ENCODE measurements at regions not wholly inside any gene's neighbourhood (a gene's known extent, or its start where the extent isn't known, plus 50 kb on each side); places are given as distances from the start of the nearest gene placed in this dataset.

DNA sequence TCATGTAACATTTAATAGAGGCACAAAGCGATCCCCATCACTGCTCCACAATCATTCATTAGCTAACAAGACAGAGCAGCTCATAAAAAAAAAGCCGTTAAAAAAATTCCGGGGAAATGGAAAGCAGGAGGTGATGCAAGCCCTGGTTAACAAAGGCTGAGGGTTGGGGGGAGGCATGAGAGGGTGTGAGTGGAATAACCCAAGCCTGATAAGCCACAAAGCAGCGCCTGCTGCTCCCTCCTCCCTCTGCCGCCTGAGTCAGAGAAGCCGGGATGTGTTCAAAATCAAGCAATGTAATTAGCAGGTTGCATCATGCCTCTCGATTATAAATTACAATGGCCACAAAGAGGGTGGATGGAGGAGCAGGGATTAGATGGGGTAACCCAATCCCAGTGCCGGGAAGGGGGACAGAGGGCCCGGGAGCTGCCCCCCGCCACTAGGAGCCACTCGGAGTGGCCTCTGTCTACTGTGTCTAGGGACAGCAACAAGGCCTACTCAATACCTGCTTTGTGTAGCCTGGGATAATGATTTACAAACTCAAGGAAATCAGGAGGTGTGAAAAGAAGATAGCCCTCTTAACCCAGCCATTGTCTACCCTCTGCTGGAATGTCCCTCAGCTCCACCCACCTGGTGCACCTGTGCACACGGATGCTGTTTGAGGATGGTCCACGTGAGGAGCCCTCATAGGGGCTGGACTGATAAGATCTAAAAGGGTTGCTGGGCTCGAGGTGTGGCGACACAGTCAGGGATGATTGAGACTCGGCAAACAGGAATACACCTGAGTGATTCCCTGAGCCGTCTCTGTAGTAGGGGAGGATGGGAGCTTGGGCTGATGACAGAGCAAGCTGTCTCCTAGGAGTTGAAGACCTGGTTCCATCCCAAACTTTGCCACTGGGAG, 156.9 kb downstream of the VEGFA start (continued):
- TF ChIP-seq, protein P1, sequence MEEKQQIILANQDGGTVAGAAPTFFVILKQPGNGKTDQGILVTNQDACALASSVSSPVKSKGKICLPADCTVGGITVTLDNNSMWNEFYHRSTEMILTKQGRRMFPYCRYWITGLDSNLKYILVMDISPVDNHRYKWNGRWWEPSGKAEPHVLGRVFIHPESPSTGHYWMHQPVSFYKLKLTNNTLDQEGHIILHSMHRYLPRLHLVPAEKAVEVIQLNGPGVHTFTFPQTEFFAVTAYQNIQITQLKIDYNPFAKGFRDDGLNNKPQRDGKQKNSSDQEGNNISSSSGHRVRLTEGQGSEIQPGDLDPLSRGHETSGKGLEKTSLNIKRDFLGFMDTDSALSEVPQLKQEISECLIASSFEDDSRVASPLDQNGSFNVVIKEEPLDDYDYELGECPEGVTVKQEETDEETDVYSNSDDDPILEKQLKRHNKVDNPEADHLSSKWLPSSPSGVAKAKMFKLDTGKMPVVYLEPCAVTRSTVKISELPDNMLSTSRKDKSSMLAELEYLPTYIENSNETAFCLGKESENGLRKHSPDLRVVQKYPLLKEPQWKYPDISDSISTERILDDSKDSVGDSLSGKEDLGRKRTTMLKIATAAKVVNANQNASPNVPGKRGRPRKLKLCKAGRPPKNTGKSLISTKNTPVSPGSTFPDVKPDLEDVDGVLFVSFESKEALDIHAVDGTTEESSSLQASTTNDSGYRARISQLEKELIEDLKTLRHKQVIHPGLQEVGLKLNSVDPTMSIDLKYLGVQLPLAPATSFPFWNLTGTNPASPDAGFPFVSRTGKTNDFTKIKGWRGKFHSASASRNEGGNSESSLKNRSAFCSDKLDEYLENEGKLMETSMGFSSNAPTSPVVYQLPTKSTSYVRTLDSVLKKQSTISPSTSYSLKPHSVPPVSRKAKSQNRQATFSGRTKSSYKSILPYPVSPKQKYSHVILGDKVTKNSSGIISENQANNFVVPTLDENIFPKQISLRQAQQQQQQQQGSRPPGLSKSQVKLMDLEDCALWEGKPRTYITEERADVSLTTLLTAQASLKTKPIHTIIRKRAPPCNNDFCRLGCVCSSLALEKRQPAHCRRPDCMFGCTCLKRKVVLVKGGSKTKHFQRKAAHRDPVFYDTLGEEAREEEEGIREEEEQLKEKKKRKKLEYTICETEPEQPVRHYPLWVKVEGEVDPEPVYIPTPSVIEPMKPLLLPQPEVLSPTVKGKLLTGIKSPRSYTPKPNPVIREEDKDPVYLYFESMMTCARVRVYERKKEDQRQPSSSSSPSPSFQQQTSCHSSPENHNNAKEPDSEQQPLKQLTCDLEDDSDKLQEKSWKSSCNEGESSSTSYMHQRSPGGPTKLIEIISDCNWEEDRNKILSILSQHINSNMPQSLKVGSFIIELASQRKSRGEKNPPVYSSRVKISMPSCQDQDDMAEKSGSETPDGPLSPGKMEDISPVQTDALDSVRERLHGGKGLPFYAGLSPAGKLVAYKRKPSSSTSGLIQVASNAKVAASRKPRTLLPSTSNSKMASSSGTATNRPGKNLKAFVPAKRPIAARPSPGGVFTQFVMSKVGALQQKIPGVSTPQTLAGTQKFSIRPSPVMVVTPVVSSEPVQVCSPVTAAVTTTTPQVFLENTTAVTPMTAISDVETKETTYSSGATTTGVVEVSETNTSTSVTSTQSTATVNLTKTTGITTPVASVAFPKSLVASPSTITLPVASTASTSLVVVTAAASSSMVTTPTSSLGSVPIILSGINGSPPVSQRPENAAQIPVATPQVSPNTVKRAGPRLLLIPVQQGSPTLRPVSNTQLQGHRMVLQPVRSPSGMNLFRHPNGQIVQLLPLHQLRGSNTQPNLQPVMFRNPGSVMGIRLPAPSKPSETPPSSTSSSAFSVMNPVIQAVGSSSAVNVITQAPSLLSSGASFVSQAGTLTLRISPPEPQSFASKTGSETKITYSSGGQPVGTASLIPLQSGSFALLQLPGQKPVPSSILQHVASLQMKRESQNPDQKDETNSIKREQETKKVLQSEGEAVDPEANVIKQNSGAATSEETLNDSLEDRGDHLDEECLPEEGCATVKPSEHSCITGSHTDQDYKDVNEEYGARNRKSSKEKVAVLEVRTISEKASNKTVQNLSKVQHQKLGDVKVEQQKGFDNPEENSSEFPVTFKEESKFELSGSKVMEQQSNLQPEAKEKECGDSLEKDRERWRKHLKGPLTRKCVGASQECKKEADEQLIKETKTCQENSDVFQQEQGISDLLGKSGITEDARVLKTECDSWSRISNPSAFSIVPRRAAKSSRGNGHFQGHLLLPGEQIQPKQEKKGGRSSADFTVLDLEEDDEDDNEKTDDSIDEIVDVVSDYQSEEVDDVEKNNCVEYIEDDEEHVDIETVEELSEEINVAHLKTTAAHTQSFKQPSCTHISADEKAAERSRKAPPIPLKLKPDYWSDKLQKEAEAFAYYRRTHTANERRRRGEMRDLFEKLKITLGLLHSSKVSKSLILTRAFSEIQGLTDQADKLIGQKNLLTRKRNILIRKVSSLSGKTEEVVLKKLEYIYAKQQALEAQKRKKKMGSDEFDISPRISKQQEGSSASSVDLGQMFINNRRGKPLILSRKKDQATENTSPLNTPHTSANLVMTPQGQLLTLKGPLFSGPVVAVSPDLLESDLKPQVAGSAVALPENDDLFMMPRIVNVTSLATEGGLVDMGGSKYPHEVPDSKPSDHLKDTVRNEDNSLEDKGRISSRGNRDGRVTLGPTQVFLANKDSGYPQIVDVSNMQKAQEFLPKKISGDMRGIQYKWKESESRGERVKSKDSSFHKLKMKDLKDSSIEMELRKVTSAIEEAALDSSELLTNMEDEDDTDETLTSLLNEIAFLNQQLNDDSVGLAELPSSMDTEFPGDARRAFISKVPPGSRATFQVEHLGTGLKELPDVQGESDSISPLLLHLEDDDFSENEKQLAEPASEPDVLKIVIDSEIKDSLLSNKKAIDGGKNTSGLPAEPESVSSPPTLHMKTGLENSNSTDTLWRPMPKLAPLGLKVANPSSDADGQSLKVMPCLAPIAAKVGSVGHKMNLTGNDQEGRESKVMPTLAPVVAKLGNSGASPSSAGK (IDR thresholded peaks at IDR 0.05): peak; percentile 78
- TF ChIP-seq, protein P2, sequence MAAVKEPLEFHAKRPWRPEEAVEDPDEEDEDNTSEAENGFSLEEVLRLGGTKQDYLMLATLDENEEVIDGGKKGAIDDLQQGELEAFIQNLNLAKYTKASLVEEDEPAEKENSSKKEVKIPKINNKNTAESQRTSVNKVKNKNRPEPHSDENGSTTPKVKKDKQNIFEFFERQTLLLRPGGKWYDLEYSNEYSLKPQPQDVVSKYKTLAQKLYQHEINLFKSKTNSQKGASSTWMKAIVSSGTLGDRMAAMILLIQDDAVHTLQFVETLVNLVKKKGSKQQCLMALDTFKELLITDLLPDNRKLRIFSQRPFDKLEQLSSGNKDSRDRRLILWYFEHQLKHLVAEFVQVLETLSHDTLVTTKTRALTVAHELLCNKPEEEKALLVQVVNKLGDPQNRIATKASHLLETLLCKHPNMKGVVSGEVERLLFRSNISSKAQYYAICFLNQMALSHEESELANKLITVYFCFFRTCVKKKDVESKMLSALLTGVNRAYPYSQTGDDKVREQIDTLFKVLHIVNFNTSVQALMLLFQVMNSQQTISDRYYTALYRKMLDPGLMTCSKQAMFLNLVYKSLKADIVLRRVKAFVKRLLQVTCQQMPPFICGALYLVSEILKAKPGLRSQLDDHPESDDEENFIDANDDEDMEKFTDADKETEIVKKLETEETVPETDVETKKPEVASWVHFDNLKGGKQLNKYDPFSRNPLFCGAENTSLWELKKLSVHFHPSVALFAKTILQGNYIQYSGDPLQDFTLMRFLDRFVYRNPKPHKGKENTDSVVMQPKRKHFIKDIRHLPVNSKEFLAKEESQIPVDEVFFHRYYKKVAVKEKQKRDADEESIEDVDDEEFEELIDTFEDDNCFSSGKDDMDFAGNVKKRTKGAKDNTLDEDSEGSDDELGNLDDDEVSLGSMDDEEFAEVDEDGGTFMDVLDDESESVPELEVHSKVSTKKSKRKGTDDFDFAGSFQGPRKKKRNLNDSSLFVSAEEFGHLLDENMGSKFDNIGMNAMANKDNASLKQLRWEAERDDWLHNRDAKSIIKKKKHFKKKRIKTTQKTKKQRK (IDR thresholded peaks at IDR 0.05; ENCODE audit: borderline replicate concordance, low read depth, low read length): no peak
- no peak for TF ChIP-seq RFX7 (CRISPR knock-in tag; IDR thresholded peaks at IDR 0.05)
- TF ChIP-seq ZNF239 (CRISPR knock-in tag; IDR thresholded peaks at IDR 0.05): peak; percentile 72
- TF ChIP-seq MTA2 (IDR thresholded peaks at IDR 0.05; ENCODE audit: low read depth): peak; percentile 64
- TF ChIP-seq ZNF584 (CRISPR knock-in tag; IDR thresholded peaks at IDR 0.05; ENCODE audit: low read depth): peak; percentile 68; the same call in 1 of the 2 replicates
- peak; percentile 94 for TF ChIP-seq NBN (IDR thresholded peaks at IDR 0.05; ENCODE audit: low read depth)
- peak; percentile 93 to 96 for TF ChIP-seq TRIM24 (IDR thresholded peaks at IDR 0.05)
- peak; percentile 42; the same call in 1 of the 2 replicates for TF ChIP-seq ZNF134 (CRISPR knock-in tag; conservative IDR thresholded peaks at IDR 0.05)
- TF ChIP-seq HDGF (IDR thresholded peaks at IDR 0.05): no peak
- TF ChIP-seq HEY1 (CRISPR knock-in tag; IDR thresholded peaks at IDR 0.05; ENCODE audit: borderline replicate concordance): peak; percentile 63
- TF ChIP-seq JUNB (CRISPR knock-in tag; conservative IDR thresholded peaks at IDR 0.05): peak; percentile 68
- TF ChIP-seq ZNF41 (CRISPR knock-in tag; conservative IDR thresholded peaks at IDR 0.05): peak; percentile 81
- peak; percentile 55 for TF ChIP-seq GABPA (tag; conservative IDR thresholded peaks at IDR 0.05; ENCODE audit: low read depth)

Data from K562 (cell line).